H1 (cell line): ENCODE measurements at regions not wholly inside any gene's neighbourhood (a gene's known extent, or its start where the extent isn't known, plus 50 kb on each side); places are given as distances from the start of the nearest gene placed in this dataset.

Source experiments
- CTCF ChIA-PET: fragments of 300-600 bp; sonication (Branson Sonifier 250); formaldehyde crosslinking; loops from one replicate; lab custom pipeline; 2021; ENCODE audit not compliant: partially characterized antibody; lab: Charles Lee
- POLR2A ChIA-PET: fragments of 300-600 bp; sonication (Branson Sonifier 250); formaldehyde crosslinking; loops from one replicate; lab custom pipeline; 2021; ENCODE audit warnings: inconsistent platforms; ENCODE audit not compliant: partially characterized antibody; lab: Charles Lee
- DNase-seq, 2 experiments: peaks; one replicate each; pipeline versions ENCODE4 v3.0.0 to v3.0.0-alpha.2; 2010 to 2022; ENCODE audit warnings: low spot score in 2 of 2, low read depth in 1 of 2, mixed read lengths in 1 of 2
- FAIRE-seq: peaks from 2 replicates; lab custom pipeline; 2011; peaks lifted over from hg19 to GRCh38; lab: Jason Lieb, UNC
- H2AFZ ChIP-seq: 2 replicates; pipeline ENCODE4 v1.8.1; 2012; ENCODE audit warnings: low read length, inconsistent platforms
- H2AK5ac ChIP-seq: 2 replicates; pipeline ENCODE4 v1.6.1; 2013; ENCODE audit warnings: low read depth, low read length
- H2BK120ac ChIP-seq: replicated peaks from 2 replicates; pipeline ENCODE3; 2013; ENCODE audit warnings: low read depth, low read length, inconsistent platforms
- H2BK12ac ChIP-seq: 2 replicates; pipeline ENCODE4 v1.6.1; 2013; ENCODE audit warnings: low read depth, low read length
- H2BK15ac ChIP-seq: 2 replicates; pipeline ENCODE4 v1.6.1; 2013; ENCODE audit warnings: low read length
- H2BK20ac ChIP-seq: 2 replicates; pipeline ENCODE4 v1.6.1; 2013; ENCODE audit warnings: low read length
- H2BK5ac ChIP-seq: 2 replicates; pipeline ENCODE4 v1.6.1; 2013; ENCODE audit warnings: low read depth, low read length
- H3K14ac ChIP-seq: 2 replicates; pipeline ENCODE4 v1.6.1; 2013; ENCODE audit warnings: inconsistent platforms; ENCODE audit not compliant: insufficient read length
- H3K18ac ChIP-seq: 2 replicates; pipeline ENCODE4 v1.6.1; 2013; ENCODE audit warnings: low read length; ENCODE audit errors: extremely low read depth
- H3K23ac ChIP-seq: 2 replicates; pipeline ENCODE4 v1.6.1; 2013; ENCODE audit warnings: inconsistent platforms; ENCODE audit not compliant: insufficient read length
- H3K23me2 ChIP-seq: 2 replicates; pipeline ENCODE4 v1.6.1; 2013; ENCODE audit warnings: low read depth, low read length
- H3K27ac ChIP-seq: 2 replicates; pipeline ENCODE4 v1.6.1; 2011; ENCODE audit warnings: low read depth, low read length, inconsistent platforms
- H3K27me3 ChIP-seq, 4 experiments: replicated peaks in 1 of 4; 1 replicate in 1 of 4; 2 replicates in 3 of 4; pipeline versions ENCODE4 v1.6.1 to v1.8.1; 2011 to 2013; ENCODE audit warnings: low read length in 3 of 4, mild to moderate bottlenecking in 3 of 4, inconsistent platforms in 2 of 4, mixed read lengths in 2 of 4, moderate library complexity in 1 of 4; ENCODE audit not compliant: control insufficient read depth in 3 of 4, insufficient read depth in 3 of 4; ENCODE audit errors: extremely low read depth in 1 of 4
- H3K36me3 ChIP-seq, 4 experiments: 2 replicates each; pipeline versions ENCODE4 v1.6.1 to v1.8.1; 2011 to 2013; ENCODE audit warnings: mild to moderate bottlenecking in 4 of 4, low read length in 3 of 4, moderate library complexity in 2 of 4, control low read depth in 1 of 4, inconsistent platforms in 1 of 4; ENCODE audit not compliant: insufficient read depth in 4 of 4, control insufficient read depth in 2 of 4
- H3K4ac ChIP-seq: replicated peaks from 2 replicates; pipeline ENCODE3; 2013; ENCODE audit warnings: low read length, low read depth, mixed read lengths, inconsistent platforms; ENCODE audit not compliant: insufficient read length
- H3K4me1 ChIP-seq, 4 experiments: replicated peaks in 1 of 4; 1 replicate in 1 of 4; 2 replicates in 3 of 4; pipeline versions ENCODE4 v1.6.1 to v1.8.1; 2011 to 2013; ENCODE audit warnings: low read length in 3 of 4, inconsistent platforms in 2 of 4, mixed read lengths in 1 of 4; ENCODE audit not compliant: insufficient read depth in 4 of 4, control insufficient read depth in 3 of 4
- H3K4me2 ChIP-seq, 2 experiments: 2 replicates each; pipeline versions ENCODE4 v1.6.1 to v1.8.1; 2011 to 2013; ENCODE audit warnings: low read depth in 2 of 2, low read length in 2 of 2, control low read depth in 1 of 2, inconsistent platforms in 1 of 2, mild to moderate bottlenecking in 1 of 2; ENCODE audit not compliant: insufficient read depth in 1 of 2
- H3K4me3 ChIP-seq, 4 experiments: fragments of 200-600, 300-600 bp in 1 of 4; sonication (generic), shearing (Covaris generic), sonication (Bioruptor Twin) in 1 of 4; 2 replicates each; pipeline versions ENCODE4 v1.5.1 to v1.8.1; 2011 to 2016; ENCODE audit warnings: low read length in 4 of 4, low read depth in 3 of 4, control low read depth in 2 of 4, inconsistent platforms in 2 of 4, mild to moderate bottlenecking in 2 of 4, mixed read lengths in 1 of 4, moderate library complexity in 1 of 4; ENCODE audit not compliant: insufficient read depth in 2 of 4; ENCODE audit errors: extremely low read depth in 1 of 4
- H3K56ac ChIP-seq: replicated peaks from 2 replicates; pipeline ENCODE3; 2013; ENCODE audit warnings: low read depth, mild to moderate bottlenecking, mixed read lengths, low read length, inconsistent platforms; ENCODE audit not compliant: insufficient read length
- H3K79me1 ChIP-seq: 2 replicates; pipeline ENCODE4 v1.6.1; 2013; ENCODE audit warnings: low read depth, low read length, control low read depth
- H3K79me2 ChIP-seq, 2 experiments: 2 replicates each; pipeline versions ENCODE4 v1.6.1 to v1.8.1; 2012 to 2013; ENCODE audit warnings: low read length in 2 of 2, mild to moderate bottlenecking in 2 of 2, inconsistent platforms in 1 of 2; ENCODE audit not compliant: insufficient read depth in 2 of 2, control insufficient read depth in 1 of 2
- H3K9ac ChIP-seq, 4 experiments: replicated peaks in 1 of 4; 1 replicate in 1 of 4; 2 replicates in 3 of 4; pipeline versions ENCODE4 v1.6.1 to v1.8.1; 2011 to 2013; ENCODE audit warnings: low read depth in 3 of 4, low read length in 3 of 4, control low read depth in 2 of 4, mild to moderate bottlenecking in 2 of 4, moderate library complexity in 2 of 4, inconsistent platforms in 1 of 4; ENCODE audit errors: extremely low read depth in 1 of 4
- H3K9me3 ChIP-seq, 2 experiments: 2 replicates each; pipeline versions ENCODE4 v1.6.1 to v1.8.1; 2012 to 2013; ENCODE audit warnings: mild to moderate bottlenecking in 2 of 2, moderate library complexity in 2 of 2, control low read depth in 1 of 2, inconsistent platforms in 1 of 2, low read depth in 1 of 2, low read length in 1 of 2, mixed read lengths in 1 of 2; ENCODE audit not compliant: insufficient read depth in 2 of 2
- H4K20me1 ChIP-seq, 2 experiments: replicated peaks in 1 of 2; 2 replicates each; pipeline versions ENCODE3 to v1.8.1; 2011 to 2013; ENCODE audit warnings: inconsistent platforms in 2 of 2, low read length in 2 of 2, mild to moderate bottlenecking in 1 of 2; ENCODE audit not compliant: insufficient read depth in 2 of 2, control insufficient read depth in 1 of 2
- H4K5ac ChIP-seq: 2 replicates; pipeline ENCODE4 v1.6.1; 2013; ENCODE audit warnings: low read length, low read depth, mixed read lengths, inconsistent platforms; ENCODE audit not compliant: insufficient read length
- H4K8ac ChIP-seq: 2 replicates; pipeline ENCODE4 v1.8.0; 2013; ENCODE audit warnings: mild to moderate bottlenecking, moderate library complexity, low read length, inconsistent platforms; ENCODE audit not compliant: insufficient read depth; ENCODE audit errors: extremely low read depth
- H4K91ac ChIP-seq: replicated peaks from 2 replicates; pipeline ENCODE3; 2013; ENCODE audit warnings: low read length, mixed read lengths, inconsistent platforms; ENCODE audit not compliant: insufficient read length
- ATF2 ChIP-seq: IDR thresholded peaks from 2 replicates; pipeline ENCODE4 v1.6.1; 2012; ENCODE audit warnings: low read length, inconsistent platforms
- CEBPB ChIP-seq: IDR thresholded peaks from 2 replicates; pipeline ENCODE4 v1.6.1; 2012; ENCODE audit warnings: low read depth, low read length
- CTCF ChIP-seq, 3 experiments: IDR thresholded peaks; 1 replicate in 2 of 3; 2 replicates in 1 of 3; pipeline versions ENCODE4 v1.5.1 to v1.6.1; 2011; ENCODE audit warnings: low read length in 3 of 3, mild to moderate bottlenecking in 3 of 3, inconsistent platforms in 2 of 3, low read depth in 1 of 3, moderate library complexity in 1 of 3; ENCODE audit not compliant: insufficient read depth in 1 of 3; ENCODE audit errors: control extremely low read depth in 1 of 3
- RAD21 ChIP-seq, 2 experiments: IDR thresholded peaks in 1 of 2; conservative IDR thresholded peaks in 1 of 2; 2 replicates each; pipeline ENCODE4 v1.6.1; 2011; ENCODE audit warnings: low read depth in 2 of 2, low read length in 2 of 2, improper control_type of control experiment in 1 of 2, inconsistent platforms in 1 of 2, mild to moderate bottlenecking in 1 of 2, moderate library complexity in 1 of 2
- RFX5 ChIP-seq: IDR thresholded peaks from 2 replicates; pipeline ENCODE4 v1.6.1; 2011; ENCODE audit warnings: low read depth, low read length, improper control_type of control experiment, borderline replicate concordance
- TCF12 ChIP-seq: IDR thresholded peaks from 2 replicates; pipeline ENCODE4 v1.6.1; 2011; ENCODE audit warnings: low read depth, mild to moderate bottlenecking, low read length
- WGBS, 2 experiments: shearing (Covaris generic) in 1 of 2; methylation state at CpG; one replicate each; pipeline versions ENCODE4 v1.1.6 to v1.1.7; 2013 to 2015; ENCODE audit warnings: low lambda C conversion rate in 2 of 2, mixed read lengths in 2 of 2, inconsistent platforms in 1 of 2, low coverage in 1 of 2, missing lambda C conversion rate in 1 of 2; ENCODE audit not compliant: insufficient replicate concordance in 2 of 2, insufficient coverage in 1 of 2, insufficient read length in 1 of 2; ENCODE audit errors: extremely low coverage in 1 of 2, missing lambda C conversion rate in 1 of 2; 5-methylcytosine and 5-hydroxymethylcytosine counted together

- CTCF ChIA-PET: interaction anchor here (0.7 to 2.5 kb wide), 6 partner anchors 23 to 412 kb away, joined by 3 to 7 read pairs (median 4); no protein-coding TSS in a partner anchor
- no peaks in the 10 kb centered on the region for H3K79me1 ChIP-seq
- POLR2A ChIA-PET: no interaction called here
- H2BK20ac ChIP-seq: no peak overlapping the region
- no peak overlapping the region for H4K8ac ChIP-seq
- H4K5ac ChIP-seq: no peak overlapping the region
- peak overlapping the region; percentile 15 for H3K4ac ChIP-seq
- DNase-seq (no peak), FAIRE-seq (peak; percentile 66)
- no peaks in the 10 kb centered on the region for H3K27me3 ChIP-seq
- H2BK15ac ChIP-seq: no peak overlapping the region; the same call in 1 of the 2 replicates
- H2AFZ ChIP-seq: no peak overlapping the region
- H3K4me3 ChIP-seq: no peak overlapping the region
- H4K91ac ChIP-seq: no peak overlapping the region
- no peak overlapping the region for H3K9ac ChIP-seq
- H4K20me1 ChIP-seq: no peaks in the 10 kb centered on the region
- no peak overlapping the region for H2AK5ac ChIP-seq
- no peak overlapping the region for H3K56ac ChIP-seq
- H2BK5ac ChIP-seq: no peak overlapping the region
- TF ChIP-seq RFX5: no peak
- no peak for TF ChIP-seq ATF2
- no peak for TF ChIP-seq CEBPB
- peak; percentile 68 to 74 for TF ChIP-seq RAD21 (IDR thresholded peaks at IDR 0.05 in 1 of 2, conservative IDR thresholded peaks at IDR 0.05 in 1 of 2; ENCODE audit: low read depth in 2 of 2, low read length in 2 of 2)
- TF ChIP-seq CTCF (IDR thresholded peaks at IDR 0.05; ENCODE audit: control extremely low read depth in 1 of 3, insufficient read depth in 1 of 3, low read depth in 1 of 3, low read length in 3 of 3): peak in 2 of 3 experiments; percentile 29 to 50; a peak in 2 of 4 replicates
- no peak for TF ChIP-seq TCF12
- no peak overlapping the region for H3K18ac ChIP-seq
- no peak overlapping the region for H3K23ac ChIP-seq
- no peak overlapping the region for H3K27ac ChIP-seq
- H3K4me1 ChIP-seq: no peaks in the 10 kb centered on the region
- no peaks in the 10 kb centered on the region for H3K36me3 ChIP-seq
- H3K9me3 ChIP-seq: no peaks in the 10 kb centered on the region
- no peak overlapping the region for H3K4me2 ChIP-seq
- no peak overlapping the region for H2BK12ac ChIP-seq
- WGBS, 2 experiments: 86% methylated on average over 4 of the region's 4 CpGs; no CpG with 5 or more reads in 1 of the 2 experiments
- H3K79me2 ChIP-seq: no peaks in the 10 kb centered on the region
- no peak overlapping the region for H2BK120ac ChIP-seq
- H3K23me2 ChIP-seq: no peaks in the 10 kb centered on the region
- H3K14ac ChIP-seq: no peak overlapping the region
Measured at GRCh38 chr12:28998662-28999120, 150.4 kb upstream of the FAR2 start.
